Endothelial cell of hepatic sinusoid (primary cell): ENCODE measurements at regions not wholly inside any gene's neighbourhood (a gene's known extent, or its start where the extent isn't known, plus 50 kb on each side); places are given as distances from the start of the nearest gene placed in this dataset.
"Not testable (repeated sequence)": the region's sequence is repeated elsewhere in the genome, so short reads cannot be mapped to it uniquely, and the experiment has no call there.

ENCODE experiments used
- in situ Hi-C: cut with HindIII; loops from 2 replicates; pipeline ENCODE4 v1.10.0; 2017; ENCODE audit warnings: low sequenced_read_pairs

GRCh38 chr1:90219166-90219871 is 224.4 kb downstream of the ZNF326 start:
- in situ Hi-C loops: not testable (repeated sequence)

GRCh38 chr1:90210633-90211491 is 216.0 kb downstream of the ZNF326 start:
- in situ Hi-C loops: loop anchor here (5.0 kb wide), 1 partner anchor 51 kb away; no protein-coding TSS in a partner anchor

GRCh38 chr1:90208949-90209348 is 214.0 kb downstream of the ZNF326 start:
- in situ Hi-C loops: no loop called here

GRCh38 chr1:90206260-90206659 is 211.3 kb downstream of the ZNF326 start:
- in situ Hi-C loops: no loop called here

- in situ Hi-C loops: no loop called here
Observed at GRCh38 chr1:90204780-90205179, 209.9 kb downstream of the ZNF326 start.

GRCh38 chr1:90204023-90204590 is 209.2 kb downstream of the ZNF326 start:
- in situ Hi-C loops: no loop called here

GRCh38 chr1:90201467-90202358 is 206.8 kb downstream of the ZNF326 start:
- in situ Hi-C loops: no loop called here

GRCh38 chr1:90200646-90201205 is 205.8 kb downstream of the ZNF326 start:
- in situ Hi-C loops: no loop called here

GRCh38 chr1:90198616-90199332 is 203.9 kb downstream of the ZNF326 start:
- in situ Hi-C loops: no loop called here

- in situ Hi-C loops: no loop called here
Observed at GRCh38 chr1:90193116-90193515, 198.2 kb downstream of the ZNF326 start.

GRCh38 chr1:90192408-90192807 is 197.5 kb downstream of the ZNF326 start:
- in situ Hi-C loops: no loop called here

- in situ Hi-C loops: no loop called here
Observed at GRCh38 chr1:90190523-90190922, 195.6 kb downstream of the ZNF326 start.

- in situ Hi-C loops: no loop called here
Observed at GRCh38 chr1:90189889-90190288, 195.0 kb downstream of the ZNF326 start.

GRCh38 chr1:90187323-90187585 is 192.3 kb downstream of the ZNF326 start:
- in situ Hi-C loops: no loop called here

GRCh38 chr1:90186506-90187322 is 191.8 kb downstream of the ZNF326 start:
- in situ Hi-C loops: no loop called here

- in situ Hi-C loops: no loop called here
Observed at GRCh38 chr1:90176530-90176929, 181.6 kb downstream of the ZNF326 start.

GRCh38 chr1:90175490-90176167 is 180.7 kb downstream of the ZNF326 start:
- in situ Hi-C loops: no loop called here

GRCh38 chr1:90174246-90174645 is 179.3 kb downstream of the ZNF326 start:
- in situ Hi-C loops: no loop called here

- in situ Hi-C loops: no loop called here
Observed at GRCh38 chr1:90162216-90162615, 167.3 kb downstream of the ZNF326 start.
